H1 (cell line): ENCODE measurements at regions not wholly inside any gene's neighbourhood (a gene's known extent, or its start where the extent isn't known, plus 50 kb on each side); places are given as distances from the start of the nearest gene placed in this dataset.

Source experiments
- MAFK ChIP-seq: IDR thresholded peaks from 2 replicates; pipeline ENCODE4 v1.6.1; 2012; ENCODE audit warnings: low read depth, mild to moderate bottlenecking, improper control_type of control experiment, low read length
- POU5F1 ChIP-seq: IDR thresholded peaks from 2 replicates; pipeline ENCODE4 v1.6.1; 2011; ENCODE audit warnings: low read depth, mild to moderate bottlenecking, low read length, moderate library complexity
- TF ChIP-seq, protein P1 (sequence below): IDR thresholded peaks from 2 replicates; pipeline ENCODE4 v1.6.1; 2012; ENCODE audit warnings: low read length, inconsistent platforms
- TF ChIP-seq, protein P2 (sequence below): IDR thresholded peaks from 2 replicates; pipeline ENCODE4 v1.6.1; 2011; ENCODE audit warnings: low read depth, mild to moderate bottlenecking, low read length; ENCODE audit not compliant: insufficient read depth

DNA sequence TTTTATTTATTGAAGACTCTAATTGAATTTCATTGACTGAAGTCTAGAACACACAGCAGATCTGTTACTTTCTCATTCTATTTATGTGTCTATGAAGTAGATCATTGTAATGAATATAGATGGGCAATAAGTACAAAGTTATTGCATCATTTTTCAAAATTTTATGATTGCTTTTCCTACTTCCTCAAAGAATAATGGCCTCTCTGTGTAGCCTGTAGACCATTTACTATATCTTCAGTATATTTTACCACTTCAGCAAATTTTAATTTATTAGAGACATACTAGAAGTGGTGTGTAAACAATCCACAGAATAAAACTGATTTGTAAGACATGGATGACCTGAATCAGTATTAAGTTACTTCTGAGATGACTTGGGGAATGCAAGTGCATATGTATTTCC is 291.7 kb upstream of the FAR2 start (continued):
- TF ChIP-seq, protein P1, sequence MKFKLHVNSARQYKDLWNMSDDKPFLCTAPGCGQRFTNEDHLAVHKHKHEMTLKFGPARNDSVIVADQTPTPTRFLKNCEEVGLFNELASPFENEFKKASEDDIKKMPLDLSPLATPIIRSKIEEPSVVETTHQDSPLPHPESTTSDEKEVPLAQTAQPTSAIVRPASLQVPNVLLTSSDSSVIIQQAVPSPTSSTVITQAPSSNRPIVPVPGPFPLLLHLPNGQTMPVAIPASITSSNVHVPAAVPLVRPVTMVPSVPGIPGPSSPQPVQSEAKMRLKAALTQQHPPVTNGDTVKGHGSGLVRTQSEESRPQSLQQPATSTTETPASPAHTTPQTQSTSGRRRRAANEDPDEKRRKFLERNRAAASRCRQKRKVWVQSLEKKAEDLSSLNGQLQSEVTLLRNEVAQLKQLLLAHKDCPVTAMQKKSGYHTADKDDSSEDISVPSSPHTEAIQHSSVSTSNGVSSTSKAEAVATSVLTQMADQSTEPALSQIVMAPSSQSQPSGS = no peak
- TF ChIP-seq, protein P2, sequence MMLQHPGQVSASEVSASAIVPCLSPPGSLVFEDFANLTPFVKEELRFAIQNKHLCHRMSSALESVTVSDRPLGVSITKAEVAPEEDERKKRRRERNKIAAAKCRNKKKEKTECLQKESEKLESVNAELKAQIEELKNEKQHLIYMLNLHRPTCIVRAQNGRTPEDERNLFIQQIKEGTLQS = no peak
- no peak for TF ChIP-seq POU5F1
- TF ChIP-seq MAFK = no peak
